HUDEP-2 (cell line): ENCODE measurements at regions not wholly inside any gene's neighbourhood (a gene's known extent, or its start where the extent isn't known, plus 50 kb on each side); places are given as distances from the start of the nearest gene placed in this dataset.
"Not testable (repeated sequence)": the region's sequence is repeated elsewhere in the genome, so short reads cannot be mapped to it uniquely, and the experiment has no call there.

Experiments
- DNase-seq, 76 experiments: peaks; one replicate each; lab custom pipeline; 2025; ENCODE audit not compliant: unreplicated experiment in 76 of 76; lab: John Stamatoyannopoulos, UW

DNA sequence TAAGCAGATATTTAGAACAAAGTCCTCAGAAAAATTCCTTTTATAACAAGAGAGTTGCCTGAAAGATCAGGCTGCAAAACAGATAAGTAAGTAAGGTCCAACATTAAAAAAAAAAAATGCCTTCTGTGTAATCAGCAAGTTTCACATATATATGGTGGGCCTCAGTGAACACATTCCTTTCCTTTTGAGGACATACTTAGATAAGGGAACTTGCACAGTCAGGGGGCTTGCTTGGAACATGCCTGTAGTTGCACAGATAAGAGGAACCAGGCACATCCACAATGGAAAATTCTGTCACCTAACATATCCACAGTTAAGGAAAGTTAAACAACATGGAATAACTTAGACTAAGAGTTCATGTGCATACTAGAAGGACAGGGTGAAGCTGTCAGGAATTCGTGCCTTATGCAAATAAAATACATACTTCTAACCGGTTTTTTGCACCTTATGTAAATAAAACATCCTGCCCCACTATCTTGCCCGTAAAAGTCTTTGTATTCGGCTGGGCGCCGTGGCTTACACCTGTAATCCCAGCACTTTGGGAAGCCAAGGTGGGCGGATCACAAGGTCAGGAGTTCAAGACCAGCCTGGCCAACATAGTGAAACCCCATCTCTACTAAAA is 257.3 kb downstream of the ZNF33B start:
- no peak for DNase-seq

DNA sequence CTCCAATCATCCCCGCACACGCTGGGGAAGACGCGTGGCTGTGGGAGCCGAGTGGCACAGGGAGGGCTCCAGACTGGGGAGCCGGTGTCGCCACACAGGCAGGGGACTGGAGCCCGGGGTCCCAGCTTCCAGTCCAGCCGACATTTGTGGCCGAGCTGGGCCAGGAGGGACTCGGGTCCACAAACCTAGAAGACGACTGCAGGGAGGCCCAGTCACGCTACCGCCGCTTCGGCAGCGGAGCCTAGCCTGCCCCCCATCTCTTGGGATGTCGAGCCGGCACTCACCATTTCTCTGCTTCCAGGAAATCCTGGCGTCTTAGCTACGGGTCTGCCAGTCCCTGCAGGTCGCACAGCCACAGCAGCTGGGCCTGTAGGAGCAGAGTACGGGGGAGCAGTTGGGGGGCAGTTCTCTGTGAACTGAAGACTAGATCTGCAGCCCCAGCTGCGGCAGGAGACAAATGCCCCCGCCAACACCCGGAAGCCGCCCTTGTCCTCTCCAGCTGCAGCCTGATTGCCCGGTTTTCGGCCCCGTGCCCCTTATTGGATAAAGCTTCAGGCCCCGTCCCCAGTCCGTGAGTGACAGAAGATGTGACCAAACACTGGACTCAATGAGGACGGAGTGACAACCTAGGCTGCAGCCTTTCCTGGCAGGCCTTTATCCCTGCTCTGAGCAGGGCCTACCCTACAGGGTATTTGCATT is 270.7 kb downstream of the ZNF33B start:
- peak in 63 of 76 experiments; percentile 7 to 88 (median 75) for DNase-seq

- DNase-seq: no peak
Observed at GRCh38 chr10:42351745-42352144, 286.6 kb downstream of the ZNF33B start.

DNA sequence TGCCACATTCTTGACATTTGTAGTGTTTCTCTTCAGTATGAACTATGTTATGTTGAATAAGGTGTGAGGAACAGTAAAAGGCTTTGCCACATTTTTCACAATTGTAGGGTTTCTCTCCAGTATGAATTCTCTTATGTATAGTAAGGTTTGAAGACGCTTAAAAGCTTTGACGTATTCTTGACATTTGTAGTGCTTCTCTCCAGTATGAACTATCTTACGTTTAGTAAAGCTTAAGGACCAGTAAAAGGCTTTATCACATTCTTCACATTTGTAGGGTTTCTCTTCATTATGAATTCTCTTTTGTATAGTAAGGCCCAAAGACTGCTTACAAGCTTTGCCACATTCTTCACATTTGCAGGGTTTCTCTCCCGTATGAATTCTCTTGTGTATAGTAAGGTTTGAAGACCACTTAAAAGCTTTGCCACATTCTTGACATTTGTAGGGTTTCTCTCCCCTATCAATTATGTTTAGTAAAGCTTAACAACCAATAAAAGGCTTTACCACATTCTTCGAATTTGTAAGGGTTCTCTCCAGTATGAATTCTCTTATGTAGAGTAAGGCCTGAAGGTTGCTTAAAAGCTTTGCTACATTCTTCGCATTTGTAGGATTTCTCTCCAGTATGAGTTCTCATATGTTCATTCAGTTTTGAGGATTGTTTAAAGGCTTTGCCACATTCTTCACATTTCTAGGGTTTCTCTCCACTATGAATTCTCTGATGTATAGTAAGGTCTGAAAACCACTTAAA is 301.6 kb downstream of the ZNF33B start:
- DNase-seq: not testable (repeated sequence)

DNA sequence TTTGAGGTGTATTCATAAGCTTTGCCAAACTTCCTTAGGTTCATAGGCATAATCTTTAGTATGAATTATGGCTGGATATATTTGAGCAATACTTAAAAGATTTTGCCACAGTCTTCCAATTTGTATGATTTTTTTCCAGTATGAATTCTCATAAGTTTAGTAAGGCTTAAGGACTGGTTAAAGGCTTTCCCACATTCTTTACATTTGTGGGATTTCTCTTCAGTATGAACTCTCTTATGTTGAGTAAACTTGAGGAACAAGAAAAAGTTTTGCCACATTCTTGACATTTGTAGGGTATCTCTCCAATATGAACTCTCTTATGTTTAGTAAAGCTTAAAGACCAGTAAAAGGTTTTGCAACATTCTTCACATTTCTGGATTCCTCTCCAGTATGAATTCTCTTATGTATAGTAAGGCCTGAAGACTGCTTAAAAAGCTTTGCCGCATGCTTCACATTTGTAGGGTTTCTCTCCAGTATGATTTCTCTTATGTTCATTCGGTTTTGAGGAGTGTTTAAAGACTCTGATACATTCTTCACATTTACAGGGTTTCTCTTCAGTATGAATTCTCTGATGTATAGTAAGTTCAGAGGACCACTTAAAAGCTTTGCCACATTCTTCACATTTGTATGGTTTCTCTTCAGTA is 302.6 kb downstream of the ZNF33B start:
- DNase-seq: not testable (repeated sequence)

DNA sequence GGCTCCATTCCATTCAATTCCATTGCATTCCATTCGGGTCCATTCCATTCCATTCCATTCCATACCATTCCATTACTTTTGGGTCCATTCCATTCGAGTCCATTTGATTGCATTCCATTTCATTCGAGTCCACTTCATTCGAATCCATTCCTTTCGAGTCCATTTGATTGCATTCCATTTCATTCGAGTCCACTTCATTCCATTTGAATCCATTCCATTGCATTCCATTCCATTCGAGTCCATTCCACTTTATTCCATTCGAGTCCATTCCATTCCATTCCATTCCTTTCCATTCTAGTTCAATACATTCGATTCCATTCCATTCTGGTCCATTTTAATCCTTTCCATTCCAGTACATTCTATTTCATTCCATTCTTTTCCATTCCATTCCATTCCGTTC is 334.0 kb downstream of the ZNF33B start:
- no peak for DNase-seq

DNA sequence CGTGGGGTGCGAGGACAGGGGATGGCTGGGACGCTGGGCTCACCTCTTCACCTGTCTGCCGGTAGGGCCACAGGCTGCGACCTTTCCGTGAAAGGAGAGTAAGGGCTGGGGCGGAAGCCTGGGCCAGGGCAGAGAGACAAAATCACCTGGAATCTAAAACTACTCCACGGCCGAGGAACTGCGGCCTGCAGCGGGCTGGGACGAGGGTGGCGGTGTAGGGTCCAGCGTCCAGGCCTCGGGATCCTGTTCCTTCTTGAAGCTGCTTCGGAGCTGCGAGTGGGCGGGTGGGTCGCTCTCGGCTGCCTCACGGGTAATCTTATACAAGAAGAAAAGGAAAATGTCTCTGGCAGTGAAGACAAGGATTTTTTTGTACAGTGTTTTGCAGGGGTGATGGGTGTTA is 356.5 kb downstream of the ZNF33B start:
- DNase-seq: not testable (repeated sequence)

- DNase-seq: not testable (repeated sequence)
Observed at GRCh38 chr10:42269788-42270187, 368.6 kb downstream of the ZNF33B start.

DNA sequence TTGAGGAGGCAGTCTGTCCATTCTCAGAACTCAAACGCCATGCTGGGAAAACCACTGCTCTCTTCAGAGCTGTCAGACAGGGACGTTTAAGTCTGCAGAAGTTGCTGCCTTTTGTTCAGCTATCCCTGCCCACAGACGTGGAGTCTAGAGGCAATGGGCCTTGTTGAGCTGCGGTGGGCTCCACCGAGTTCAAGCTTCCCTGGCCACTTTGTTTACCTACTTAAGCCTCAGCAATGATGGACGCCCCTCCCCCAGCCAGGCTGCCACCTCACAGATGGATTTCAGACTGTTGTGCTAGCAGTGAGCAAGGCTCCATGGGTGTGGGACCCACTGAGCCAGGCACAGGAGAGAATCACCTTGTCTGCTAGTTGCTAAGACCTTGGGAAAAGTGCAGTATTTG is 375.1 kb downstream of the ZNF33B start:
- not testable (repeated sequence) for DNase-seq

DNA sequence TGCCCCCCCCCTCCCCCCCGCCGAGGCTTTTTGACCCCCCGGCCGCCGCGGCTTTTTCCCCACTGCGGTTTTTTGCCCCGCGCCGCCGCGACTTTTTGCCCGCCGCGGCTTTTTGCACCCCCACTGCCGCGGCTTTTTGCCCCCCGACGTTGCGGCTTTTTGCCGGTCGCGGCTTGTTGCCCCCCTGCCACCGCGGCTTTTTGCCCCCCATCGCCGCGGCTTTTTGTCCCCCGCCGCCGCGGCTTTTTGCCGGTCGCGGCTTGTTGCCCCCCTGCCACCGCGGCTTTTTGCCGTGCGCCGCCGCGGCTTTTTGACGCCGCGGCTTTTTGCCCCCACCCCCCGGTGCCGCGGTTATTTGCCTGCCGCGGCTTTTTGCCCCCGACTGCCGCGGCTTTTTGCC is 395.4 kb downstream of the ZNF33B start:
- DNase-seq: not testable (repeated sequence)

DNA sequence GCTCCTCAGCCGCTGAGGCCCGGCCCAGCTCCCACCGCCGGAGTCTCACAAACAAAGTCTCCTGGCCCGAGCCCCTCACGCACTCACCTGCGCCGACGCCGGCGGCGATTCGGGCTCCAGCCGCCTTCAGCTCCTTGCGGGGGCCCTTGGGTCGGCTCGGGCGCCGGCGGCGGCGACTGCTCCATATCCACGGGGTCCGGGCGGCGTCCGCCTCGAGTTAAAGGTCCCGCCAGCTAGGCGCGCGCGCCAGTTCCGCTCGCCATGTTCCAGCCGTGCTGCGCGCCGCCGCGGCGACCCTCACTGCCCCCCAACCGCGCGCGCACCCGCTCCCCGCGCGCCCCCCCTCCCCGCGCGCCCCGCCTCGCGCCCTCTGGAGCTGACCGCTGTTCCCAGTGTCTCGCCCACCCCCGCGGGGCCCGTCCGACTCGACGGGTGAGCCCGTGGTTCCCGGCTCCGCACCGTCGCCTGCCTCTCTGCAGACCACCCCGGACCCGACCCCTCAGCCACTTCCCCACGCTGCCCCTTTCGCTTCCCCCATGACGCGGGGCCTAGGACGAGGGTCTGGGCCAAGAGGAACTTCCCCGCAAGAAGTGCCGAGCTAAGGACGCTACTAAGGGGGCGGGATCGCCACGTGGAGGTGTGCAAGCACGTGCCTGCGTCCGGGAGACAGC is 396.1 kb downstream of the ZNF33B start:
- DNase-seq: peak in 1 of 76 experiments; percentile 5

GRCh38 chr10:42236401-42236800 is 402.0 kb downstream of the ZNF33B start:
- DNase-seq: not testable (repeated sequence)

- DNase-seq: not testable (repeated sequence)
Observed at GRCh38 chr10:42235736-42236135, 402.6 kb downstream of the ZNF33B start.

DNA sequence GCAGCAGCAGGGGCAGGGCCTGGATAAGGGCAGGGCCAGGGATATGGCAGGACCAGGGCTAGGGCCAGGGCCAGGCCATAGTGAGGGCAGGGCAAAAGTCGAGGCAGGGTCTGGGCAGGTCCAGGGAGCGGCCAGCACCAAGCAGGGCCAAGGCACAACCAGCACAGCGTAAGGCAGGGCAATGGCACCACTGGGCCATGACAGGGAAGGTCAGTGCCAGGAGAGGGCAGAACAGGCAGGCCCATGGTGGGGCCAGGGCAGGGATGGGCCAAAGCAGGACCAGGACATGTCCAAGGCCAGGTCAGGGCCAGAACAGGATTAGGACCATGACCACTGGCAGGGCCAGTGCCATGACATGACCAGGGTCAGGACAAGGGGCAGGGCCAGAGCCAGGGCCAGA is 403.1 kb downstream of the ZNF33B start:
- DNase-seq: not testable (repeated sequence)

- not testable (repeated sequence) for DNase-seq
Observed at GRCh38 chr10:42234506-42234905, 403.9 kb downstream of the ZNF33B start.

- DNase-seq: not testable (repeated sequence)
Observed at GRCh38 chr10:42233461-42234206, 404.7 kb downstream of the ZNF33B start.

DNA sequence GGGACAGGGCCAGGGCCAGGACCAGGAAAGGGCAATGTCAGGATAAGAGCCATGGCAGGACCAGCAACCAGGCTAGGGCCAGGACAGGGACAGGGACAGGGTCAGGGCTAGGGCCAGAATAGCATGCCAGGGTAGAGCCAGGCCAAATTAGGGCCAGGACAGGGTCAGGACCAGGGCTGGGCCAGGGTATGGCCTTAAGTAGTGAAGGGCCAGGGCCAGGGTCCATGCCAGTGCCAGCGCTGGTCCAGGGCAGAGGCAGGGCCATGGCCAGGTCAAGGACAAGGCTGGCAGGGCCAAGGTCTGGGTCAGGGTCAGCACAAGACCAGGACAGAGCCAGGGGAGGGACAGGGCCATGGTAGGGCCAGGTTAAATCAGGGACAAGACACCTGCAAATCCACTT is 405.4 kb downstream of the ZNF33B start:
- not testable (repeated sequence) for DNase-seq

- not testable (repeated sequence) for DNase-seq
Observed at GRCh38 chr10:42230812-42231211, 407.6 kb downstream of the ZNF33B start.

GRCh38 chr10:42230115-42230514 is 408.3 kb downstream of the ZNF33B start:
- DNase-seq: not testable (repeated sequence)

DNA sequence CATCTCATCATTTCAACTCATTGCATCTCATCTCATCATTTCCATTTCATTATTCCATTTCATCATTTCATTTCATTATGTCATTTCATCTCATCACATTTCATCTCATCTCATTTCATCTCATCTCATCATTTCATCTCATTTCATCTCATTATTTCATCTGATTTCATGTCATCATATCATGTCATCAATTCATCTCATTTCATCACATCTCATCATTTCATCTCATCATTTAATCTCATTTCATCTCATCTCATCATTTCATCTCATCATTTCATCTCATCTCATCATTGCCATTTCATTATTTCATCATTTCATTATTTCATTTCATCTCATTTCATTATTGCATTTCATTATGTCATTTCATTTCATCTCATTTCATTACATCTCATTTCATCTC is 410.5 kb downstream of the ZNF33B start:
- DNase-seq: not testable (repeated sequence)
